HL-60 (cell line): ENCODE measurements at regions not wholly inside any gene's neighbourhood (a gene's known extent, or its start where the extent isn't known, plus 50 kb on each side); places are given as distances from the start of the nearest gene placed in this dataset.

ENCODE experiments used
- CTCF ChIP-seq: IDR thresholded peaks from one replicate; pipeline ENCODE4 v1.5.1; 2011; ENCODE audit warnings: low read length, control low read depth, inconsistent platforms; ENCODE audit not compliant: insufficient read depth
- GABPA ChIP-seq: IDR thresholded peaks from 2 replicates; pipeline ENCODE4 v1.6.1; 2012; ENCODE audit warnings: low read depth
- POLR2AphosphoS5 ChIP-seq: IDR thresholded peaks from 2 replicates; pipeline ENCODE4 v1.6.1; 2012; ENCODE audit warnings: low read depth
- SPI1 ChIP-seq: IDR thresholded peaks from 2 replicates; pipeline ENCODE4 v1.6.1; 2012; ENCODE audit warnings: low read depth, mild to moderate bottlenecking, borderline replicate concordance

- TF ChIP-seq CTCF (no peak), SPI1 (no peak), POLR2AphosphoS5 (no peak), GABPA (no peak)
Observed at GRCh38 chr1:238018214-238018613, 127.5 kb upstream of the ZP4 start.
